ENCODE measurements at regions not wholly inside any gene's neighbourhood (a gene's known extent, or its start where the extent isn't known, plus 50 kb on each side); places are given as distances from the start of the nearest gene placed in this dataset.

- TF ChIP-seq GTF2F1 (IDR thresholded peaks at IDR 0.05; ENCODE audit: borderline replicate concordance, low read depth, low read length) (no peak), NANOG (IDR thresholded peaks at IDR 0.05; ENCODE audit: insufficient read depth, low read depth, low read length, poor library complexity, severe bottlenecking) (no peak), BRCA1 (IDR thresholded peaks at IDR 0.05; ENCODE audit: low read depth, low read length) (no peak)
These were observed 191.1 kb upstream of the NUDT4 start (continued) for GRCh38 chr12:93186621-93187020.

Data from H1 (cell line).